ENCODE measurements at regions not wholly inside any gene's neighbourhood (a gene's known extent, or its start where the extent isn't known, plus 50 kb on each side); places are given as distances from the start of the nearest gene placed in this dataset.

GRCh38 chr13:47788844-47789243 is 212.2 kb downstream of the SUCLA2 start:
- no peaks in the 10 kb centered on the region for H3K4me1 ChIP-seq
- H3K36me3 ChIP-seq = no peaks in the 10 kb centered on the region
- H3K27ac ChIP-seq = no peak overlapping the region
- ATAC-seq = no peak
- TF ChIP-seq CTCF (IDR thresholded peaks at IDR 0.05) = no peak
- intact Hi-C loops (cut with DNase I) = no loop called here
- H3K4me3 ChIP-seq = no peak overlapping the region
- H3K9me3 ChIP-seq = peaks cover 0 to 23% (median 0%) of the 10 kb centered on the region in 11 donors
- H3K27me3 ChIP-seq = no peaks in the 10 kb centered on the region
- no peak for DNase-seq

GRCh38 chr13:47774671-47774994 is 226.4 kb downstream of the SUCLA2 start:
- peaks cover 0 to 20% (median 0%) of the 10 kb centered on the region in 11 donors for H3K9me3 ChIP-seq
- ATAC-seq = no peak
- no peak for DNase-seq
- no peaks in the 10 kb centered on the region for H3K27me3 ChIP-seq
- H3K4me3 ChIP-seq = no peak overlapping the region
- intact Hi-C loops (cut with DNase I) = loop anchor here (2.0 to 10.0 kb wide), 11 partner anchors 350 to 950 kb away; partner anchors contain the start of gene HTR2A (in 2 of the 10)
- TF ChIP-seq CTCF (IDR thresholded peaks at IDR 0.05) = no peak
- no peaks in the 10 kb centered on the region for H3K36me3 ChIP-seq
- no peak overlapping the region for H3K27ac ChIP-seq
- peaks cover 0 to 7% (median 0%) of the 10 kb centered on the region in 9 donors for H3K4me1 ChIP-seq

- Histone ChIP-seq H3K27me3 (no peaks in the 10 kb centered on the region), H3K4me3 (no peak overlapping the region), H3K27ac (no peak overlapping the region), H3K36me3 (no peaks in the 10 kb centered on the region), H3K4me1 (no peaks in the 10 kb centered on the region), H3K9me3 (peaks cover 0 to 18% (median 0%) of the 10 kb centered on the region in 11 donors)
- intact Hi-C loops (cut with DNase I) = no loop called here
- no peak for TF ChIP-seq CTCF (IDR thresholded peaks at IDR 0.05)
- DNase-seq (no peak), ATAC-seq (no peak)
- WGBS, 2 donors = 74 to 78% methylated on average over 1 of the region's 1 CpG
Measured at GRCh38 chr13:47764817-47765216, 236.3 kb downstream of the SUCLA2 start.

GRCh38 chr13:47757466-47758080 is 243.5 kb downstream of the SUCLA2 start:
- ATAC-seq (no peak), DNase-seq (no peak)
- no peak for TF ChIP-seq CTCF (IDR thresholded peaks at IDR 0.05)
- H3K4me3 ChIP-seq = no peak overlapping the region
- intact Hi-C loops (cut with DNase I) = no loop called here
- 54 to 56% methylated on average over 4 of the region's 4 CpGs for WGBS, 2 donors
- H3K36me3 ChIP-seq = no peaks in the 10 kb centered on the region
- H3K27me3 ChIP-seq = no peaks in the 10 kb centered on the region
- H3K27ac ChIP-seq = no peak overlapping the region
- H3K4me1 ChIP-seq = no peaks in the 10 kb centered on the region
- peaks cover 0 to 10% (median 0%) of the 10 kb centered on the region in 11 donors for H3K9me3 ChIP-seq
